H9 (cell line): ENCODE measurements at regions not wholly inside any gene's neighbourhood (a gene's known extent, or its start where the extent isn't known, plus 50 kb on each side); places are given as distances from the start of the nearest gene placed in this dataset.

ENCODE experiments used
- DNase-seq: peaks from one replicate; pipeline ENCODE4 v3.0.0-alpha.2; 2017
- H2AFZ ChIP-seq: one replicate; pipeline ENCODE4 v1.6.1; 2013; ENCODE audit warnings: mild to moderate bottlenecking, low read length, control low read depth, moderate library complexity
- H2AK5ac ChIP-seq: 2 replicates; pipeline ENCODE4 v1.6.1; 2013; ENCODE audit warnings: low read length, control low read depth, mixed read lengths; ENCODE audit not compliant: insufficient read length
- H2BK120ac ChIP-seq: one replicate; pipeline ENCODE4 v1.6.1; 2013; ENCODE audit warnings: low read depth, mild to moderate bottlenecking, low read length, control low read depth, inconsistent platforms; ENCODE audit not compliant: poor library complexity, severe bottlenecking
- H2BK12ac ChIP-seq: 2 replicates; pipeline ENCODE4 v1.6.1; 2013; ENCODE audit warnings: low read length, control low read depth, mixed read lengths, low read depth; ENCODE audit not compliant: insufficient read length
- H2BK15ac ChIP-seq: 2 replicates; pipeline ENCODE4 v1.6.1; 2013; ENCODE audit warnings: low read depth, low read length, control low read depth
- H2BK20ac ChIP-seq: one replicate; pipeline ENCODE4 v1.6.1; 2013; ENCODE audit warnings: low read depth, mild to moderate bottlenecking, low read length, control low read depth, inconsistent platforms; ENCODE audit not compliant: poor library complexity, severe bottlenecking
- H2BK5ac ChIP-seq: 2 replicates; pipeline ENCODE4 v1.6.1; 2013; ENCODE audit warnings: low read length, control low read depth, mixed read lengths; ENCODE audit not compliant: insufficient read length
- H3K14ac ChIP-seq: 2 replicates; pipeline ENCODE4 v1.6.1; 2013; ENCODE audit warnings: low read length, control low read depth; ENCODE audit not compliant: insufficient read depth
- H3K18ac ChIP-seq: 2 replicates; pipeline ENCODE4 v1.6.1; 2013; ENCODE audit warnings: low read depth, mild to moderate bottlenecking, mixed read lengths, low read length, control low read depth; ENCODE audit not compliant: insufficient read length
- H3K23ac ChIP-seq: 2 replicates; pipeline ENCODE4 v1.6.1; 2013; ENCODE audit warnings: low read length, control low read depth, mixed read lengths, low read depth; ENCODE audit not compliant: insufficient read length
- H3K23me2 ChIP-seq: 2 replicates; pipeline ENCODE4 v1.6.1; 2013; ENCODE audit warnings: low read depth, mild to moderate bottlenecking, mixed read lengths, low read length, control low read depth; ENCODE audit not compliant: insufficient read length, poor library complexity, severe bottlenecking
- H3K27ac ChIP-seq: 2 replicates; pipeline ENCODE4 v1.5.1; 2013; ENCODE audit warnings: low read length, control low read depth, mixed read lengths, low read depth; ENCODE audit not compliant: insufficient read length
- H3K27me3 ChIP-seq: 2 replicates; pipeline ENCODE4 v1.6.1; 2013; ENCODE audit warnings: low read length, control low read depth, inconsistent platforms; ENCODE audit not compliant: insufficient read depth
- H3K4ac ChIP-seq: 2 replicates; pipeline ENCODE4 v1.6.1; 2013; ENCODE audit warnings: low read depth, mild to moderate bottlenecking, control low read depth, inconsistent platforms, low read length, moderate library complexity
- H3K4me1 ChIP-seq: 2 replicates; pipeline ENCODE4 v1.6.1; 2013; ENCODE audit warnings: low read length, control low read depth, inconsistent platforms; ENCODE audit not compliant: insufficient read depth
- H3K4me2 ChIP-seq: 2 replicates; pipeline ENCODE4 v1.6.1; 2013; ENCODE audit warnings: low read length, control low read depth, mixed read lengths; ENCODE audit not compliant: insufficient read length, insufficient read depth
- H3K56ac ChIP-seq: 2 replicates; pipeline ENCODE4 v1.6.1; 2013; ENCODE audit warnings: low read depth, mild to moderate bottlenecking, mixed read lengths, low read length, control low read depth; ENCODE audit not compliant: insufficient read length
- H3K79me1 ChIP-seq: 2 replicates; pipeline ENCODE4 v1.6.1; 2013; ENCODE audit warnings: low read depth, mild to moderate bottlenecking, moderate library complexity, low read length, control low read depth, inconsistent platforms; ENCODE audit not compliant: insufficient read depth, poor library complexity, severe bottlenecking
- H3K79me2 ChIP-seq: 2 replicates; pipeline ENCODE4 v1.6.1; 2013; ENCODE audit warnings: low read length, control low read depth, inconsistent platforms; ENCODE audit not compliant: insufficient read depth
- H3K9ac ChIP-seq: 2 replicates; pipeline ENCODE4 v1.6.1; 2013; ENCODE audit warnings: low read length, control low read depth, mixed read lengths; ENCODE audit not compliant: insufficient read length; ENCODE audit errors: extremely low read depth
- H3K9me3 ChIP-seq: one replicate; pipeline ENCODE4 v1.6.1; 2013; ENCODE audit warnings: low read depth, low read length, inconsistent platforms; ENCODE audit not compliant: control insufficient read depth
- H3T11ph ChIP-seq: one replicate; pipeline ENCODE4 v1.6.1; 2013; ENCODE audit warnings: mild to moderate bottlenecking, low read length, control low read depth, inconsistent platforms
- H4K20me1 ChIP-seq: one replicate; pipeline ENCODE4 v1.6.1; 2013; ENCODE audit not compliant: control insufficient read depth, insufficient read length, insufficient read depth
- H4K5ac ChIP-seq: 2 replicates; pipeline ENCODE4 v1.6.1; 2013; ENCODE audit warnings: low read depth, mild to moderate bottlenecking, mixed read lengths, low read length, control low read depth; ENCODE audit not compliant: insufficient read length
- H4K8ac ChIP-seq: replicated peaks from 2 replicates; pipeline ENCODE4 v1.6.1; 2013; ENCODE audit warnings: low read length, control low read depth, mixed read lengths, low read depth; ENCODE audit not compliant: insufficient read length
- H4K91ac ChIP-seq: 2 replicates; pipeline ENCODE4 v1.6.1; 2013; ENCODE audit warnings: low read depth, mild to moderate bottlenecking, moderate library complexity, mixed read lengths, low read length, control low read depth; ENCODE audit not compliant: insufficient read length
- H3K27ac Mint-ChIP-seq, 3 experiments: 2 replicates in 2 of 3; 3 replicates in 1 of 3; pipeline ENCODE4 v1.8.0; 2020 to 2021; ENCODE audit warnings: mixed read lengths in 3 of 3, mild to moderate bottlenecking in 1 of 3, moderate library complexity in 1 of 3
- H3K27me3 Mint-ChIP-seq: 2 replicates; pipeline ENCODE4 v1.8.0; 2021; ENCODE audit warnings: low read depth, mild to moderate bottlenecking, moderate library complexity, mixed read lengths
- H3K36me3 Mint-ChIP-seq, 3 experiments: 2 replicates in 2 of 3; 3 replicates in 1 of 3; pipeline ENCODE4 v1.8.0; 2020 to 2021; ENCODE audit warnings: low read depth in 3 of 3, mixed read lengths in 3 of 3; ENCODE audit not compliant: insufficient read depth in 1 of 3
- H3K4me1 Mint-ChIP-seq, 2 experiments: 2 replicates each; pipeline ENCODE4 v1.8.0; 2020; ENCODE audit warnings: mixed read lengths in 2 of 2
- H3K4me3 Mint-ChIP-seq, 2 experiments: 2 replicates in 1 of 2; 3 replicates in 1 of 2; pipeline ENCODE4 v1.8.0; 2020 to 2021; ENCODE audit warnings: mild to moderate bottlenecking in 2 of 2, mixed read lengths in 2 of 2, moderate library complexity in 1 of 2
- H3K9me3 Mint-ChIP-seq, 2 experiments: 2 replicates in 1 of 2; 3 replicates in 1 of 2; pipeline ENCODE4 v1.8.0; 2020; ENCODE audit warnings: mild to moderate bottlenecking in 2 of 2, mixed read lengths in 2 of 2, moderate library complexity in 1 of 2
- CTCF ChIP-seq: fragments of 200-600 bp; sonication (generic); conservative IDR thresholded peaks from 3 replicates; pipeline ENCODE4 v1.8.0; 2021; ENCODE audit warnings: antibody characterized with exemption, mild to moderate bottlenecking
- WGBS: extraction: QIAGEN DNeasy Blood & Tissue Kit; methylation state at CpG from one replicate; pipeline ENCODE4 v1.1.7; 2013; ENCODE audit warnings: missing lambda C conversion rate, low lambda C conversion rate, mixed read lengths; ENCODE audit not compliant: insufficient read length; ENCODE audit errors: extremely low coverage; 5-methylcytosine and 5-hydroxymethylcytosine counted together

GRCh38 chr5:87138091-87138805, 129.4 kb upstream of the RASA1 start:
- Histone ChIP-seq H2BK5ac (no peak overlapping the region), H3T11ph (no peak overlapping the region), H4K8ac (no peak overlapping the region), H3K14ac (no peak overlapping the region), H3K27ac (no peak overlapping the region), H2BK12ac (no peak overlapping the region), H3K9me3 (no peaks in the 10 kb centered on the region), H3K79me1 (no peaks in the 10 kb centered on the region), H4K91ac (no peak overlapping the region), H2BK15ac (no peak overlapping the region), H3K9ac (no peak overlapping the region), H3K4ac (no peak overlapping the region), H3K79me2 (no peaks in the 10 kb centered on the region), H3K4me2 (no peak overlapping the region), H2AFZ (no peak overlapping the region), H3K4me1 (no peaks in the 10 kb centered on the region), H2BK120ac (no peak overlapping the region), H2AK5ac (no peak overlapping the region), H4K5ac (no peak overlapping the region), H3K23ac (no peak overlapping the region), H3K23me2 (no peaks in the 10 kb centered on the region), H3K27me3 (no peaks in the 10 kb centered on the region), H3K18ac (no peak overlapping the region), H3K56ac (no peak overlapping the region), H4K20me1 (no peaks in the 10 kb centered on the region), H2BK20ac (no peak overlapping the region)
- peaks cover 4% of the 10 kb centered on the region in 2 experiments; a peak in 3 of 4 replicates for H3K4me1 Mint-ChIP-seq
- no peaks in the 10 kb centered on the region for H3K9me3 Mint-ChIP-seq
- H3K4me3 Mint-ChIP-seq, result no peak overlapping the region
- no peak for DNase-seq
- no peaks in the 10 kb centered on the region for H3K36me3 Mint-ChIP-seq
- no peak overlapping the region for H3K27ac Mint-ChIP-seq
- no CpG with 5 or more reads among the region's 2 CpGs for WGBS
- TF ChIP-seq CTCF, result no peak
- no peaks in the 10 kb centered on the region for H3K27me3 Mint-ChIP-seq
